ENCODE measurements at regions not wholly inside any gene's neighbourhood (a gene's known extent, or its start where the extent isn't known, plus 50 kb on each side); places are given as distances from the start of the nearest gene placed in this dataset.
A peak's percentile ranks its signal among the peaks of the same experiment; 100 is the strongest.

GRCh38 chr12:107990325-107990724 lies 138.8 kb upstream of the WSCD2 start (continued):
- TF ChIP-seq FOXS1 (CRISPR knock-in tag; IDR thresholded peaks at IDR 0.05): no peak
- TF ChIP-seq NFE2L2 (conservative IDR thresholded peaks at IDR 0.05; ENCODE audit: low read length): no peak

- no peak overlapping the region for H3K4me2 ChIP-seq
- ATAC-seq (no peak), DNase-seq (ENCODE audit: low read depth in 1 of 2, low spot score in 1 of 2) (no peak), FAIRE-seq (no peak)
- POLR2A ChIA-PET: no interaction called here
- no peaks in the 10 kb centered on the region for H3K4me1 ChIP-seq
- H3K27ac ChIP-seq: no peak overlapping the region
- 2% methylated on average over 2 of the region's 2 CpGs for WGBS (ENCODE audit: missing lambda C conversion rate)
- H3K4me3 ChIP-seq: no peak overlapping the region
- H3K9me3 ChIP-seq: no peaks in the 10 kb centered on the region
- CTCF ChIA-PET: interaction anchor here (0.5 to 8.5 kb wide), 14 partner anchors 9 to 1101 kb away, joined by 3 to 113 read pairs (median 6); partner anchors contain the start of genes ALKBH2 and FICD
- TF ChIP-seq USF2 (IDR thresholded peaks at IDR 0.05): no peak
- no peak for TF ChIP-seq POLR2AphosphoS2 (conservative IDR thresholded peaks at IDR 0.05; ENCODE audit: low read length)
- TF ChIP-seq CHD4 (IDR thresholded peaks at IDR 0.05; ENCODE audit: borderline replicate concordance): no peak
- TF ChIP-seq CEBPB (IDR thresholded peaks at IDR 0.05): no peak
- TF ChIP-seq RAD21 (conservative IDR thresholded peaks at IDR 0.05 in 1 of 2, IDR thresholded peaks at IDR 0.05 in 1 of 2): no peak
- TF ChIP-seq HEYL (CRISPR knock-in tag; IDR thresholded peaks at IDR 0.05): no peak
- TF ChIP-seq TFCP2L1 (CRISPR knock-in tag; IDR thresholded peaks at IDR 0.05): no peak
- no peak for TF ChIP-seq CBX8 (IDR thresholded peaks at IDR 0.05)
- TF ChIP-seq TP53 (CRISPR knock-in tag; IDR thresholded peaks at IDR 0.05): no peak
These were observed 137.1 kb upstream of the WSCD2 start for GRCh38 chr12:107992029-107992428.

- Histone ChIP-seq H3K4me3 (no peak overlapping the region), H3K9me3 (no peaks in the 10 kb centered on the region), H3K27ac (no peak overlapping the region), H3K4me2 (no peak overlapping the region), H3K4me1 (no peaks in the 10 kb centered on the region)
- WGBS (ENCODE audit: missing lambda C conversion rate): 0% methylated on average over 4 of the region's 4 CpGs
- DNase-seq (ENCODE audit: low read depth in 1 of 2, low spot score in 1 of 2) (peak; percentile 27 to 69), ATAC-seq (peak; percentile 96 to 100), FAIRE-seq (peak; percentile 7)
- ChIA-PET CTCF (interaction anchor here (0.5 to 8.5 kb wide), 18 partner anchors 10 to 1100 kb away, joined by 3 to 113 read pairs (median 4); partner anchors contain the start of genes ALKBH2 and FICD), POLR2A (no interaction called here)
- TF ChIP-seq RAD21 (conservative IDR thresholded peaks at IDR 0.05 in 1 of 2, IDR thresholded peaks at IDR 0.05 in 1 of 2) (peak in 1 of 2 experiments; percentile 45; a peak in 3 of 5 replicates), SMC3 (IDR thresholded peaks at IDR 0.05) (0 out of 3 replicates have a peak, but pooled peaks have one; percentile 10), CTCF (IDR thresholded peaks at IDR 0.05) (peak; percentile 20; the same call in 2 of the 3 replicates), POLR2A (IDR thresholded peaks at IDR 0.05; ENCODE audit: low read length) (no peak)
These were observed 136.1 kb upstream of the WSCD2 start for GRCh38 chr12:107992870-107993451.

- FAIRE-seq (no peak), ATAC-seq (no peak), DNase-seq (ENCODE audit: low read depth in 1 of 2, low spot score in 1 of 2) (no peak)
- Histone ChIP-seq H3K4me2 (no peak overlapping the region), H3K27ac (no peak overlapping the region), H3K9me3 (no peaks in the 10 kb centered on the region; the same call in 2 of the 3 replicates), H3K4me1 (no peaks in the 10 kb centered on the region), H3K4me3 (no peak overlapping the region)
- POLR2A ChIA-PET: no interaction called here
- CTCF ChIA-PET: interaction anchor here (4.3 kb wide), 1 partner anchor 8 kb away, joined by 24 read pairs; no protein-coding TSS in a partner anchor
- TF ChIP-seq CHD4 (IDR thresholded peaks at IDR 0.05; ENCODE audit: borderline replicate concordance): no peak
- peak; percentile 5 for TF ChIP-seq MAFK (IDR thresholded peaks at IDR 0.05; ENCODE audit: partially characterized antibody)
- 16% methylated on average over 4 of the region's 4 CpGs for WGBS (ENCODE audit: missing lambda C conversion rate)
These were observed 130.2 kb upstream of the WSCD2 start for GRCh38 chr12:107998863-107999262.

- Histone ChIP-seq H3K4me1 (no peaks in the 10 kb centered on the region), H3K27ac (no peak overlapping the region), H3K4me2 (no peak overlapping the region), H3K9me3 (no peaks in the 10 kb centered on the region; the same call in 2 of the 3 replicates), H3K4me3 (no peak overlapping the region)
- DNase-seq (ENCODE audit: low read depth in 1 of 2, low spot score in 1 of 2) (no peak), ATAC-seq (no peak), FAIRE-seq (no peak)
- ChIA-PET CTCF (interaction anchor here (1.3 to 4.3 kb wide), 3 partner anchors 10 to 457 kb away, joined by 4 to 24 read pairs (median 4); no protein-coding TSS in a partner anchor), POLR2A (no interaction called here)
- 13% methylated on average over 2 of the region's 2 CpGs for WGBS (ENCODE audit: missing lambda C conversion rate)
- TF ChIP-seq RCOR1 (IDR thresholded peaks at IDR 0.05; ENCODE audit: low read depth, low read length) (no peak), ZNF302 (CRISPR knock-in tag; IDR thresholded peaks at IDR 0.05) (no peak), ELK1 (IDR thresholded peaks at IDR 0.05; ENCODE audit: low read depth, low read length) (no peak), CTCF (IDR thresholded peaks at IDR 0.05) (no peak)
These were observed 129.0 kb upstream of the WSCD2 start for GRCh38 chr12:108000111-108000510.

Data from A549 (cell line).